HepG2 (cell line): ENCODE measurements at regions not wholly inside any gene's neighbourhood (a gene's known extent, or its start where the extent isn't known, plus 50 kb on each side); places are given as distances from the start of the nearest gene placed in this dataset.

ENCODE experiments used
- ATAC-seq: fragments of 200-7000 bp; cut with Tn5 transposase; 3 replicates; pipeline ENCODE4 v1.9.1; 2020; ENCODE audit warnings: mild to moderate bottlenecking, moderate library complexity
- BruUV-seq: library from RNA; stranded (reverse); fragments of 400-500 nt; replicated peaks from 2 replicates; lab custom pipeline; 2021; lab: Mats Ljungman, UMichigan
- CTCF ChIA-PET: fragments of 300-600 bp; formaldehyde crosslinking; extraction: SDS; loops from one replicate; lab custom pipeline; 2021; ENCODE audit warnings: low total read pairs, inconsistent platforms, low intra/inter-chr PET ratio; lab: Yijun Ruan, JAX
- POLR2A ChIA-PET: fragments of 350-600 bp; sonication (Branson Sonifier 250); formaldehyde crosslinking; loops from one replicate; lab custom pipeline; 2020; ENCODE audit warnings: antibody characterized with exemption, inconsistent platforms; lab: Yijun Ruan, JAX
- DNase-seq: peaks from one replicate; pipeline ENCODE4 v3.0.0-alpha.2; 2015; ENCODE audit warnings: low spot score
- FAIRE-seq: peaks from 3 replicates; lab custom pipeline; 2011; peaks lifted over from hg19 to GRCh38; lab: Jason Lieb, UNC
- H2AFZ ChIP-seq: one replicate; pipeline ENCODE4 v1.6.1; 2011; ENCODE audit warnings: low read length, inconsistent platforms
- H3K27ac ChIP-seq: fragments of 300-600 bp; 3 replicates; pipeline ENCODE4 v1.8.0; 2011; ENCODE audit warnings: mixed run types, mild to moderate bottlenecking, mixed read lengths, low read length, inconsistent platforms; ENCODE audit not compliant: insufficient read depth; ENCODE audit errors: extremely low read length
- H3K27me3 ChIP-seq, 2 experiments: fragments of 200-600 bp in 1 of 2; 2 replicates in 1 of 2; 3 replicates in 1 of 2; pipeline versions ENCODE4 v1.6.0 to v1.8.0; 2011; ENCODE audit warnings: low read length in 2 of 2, mild to moderate bottlenecking in 2 of 2, moderate library complexity in 2 of 2, inconsistent platforms in 1 of 2; ENCODE audit not compliant: insufficient read depth in 2 of 2, control insufficient read depth in 1 of 2
- H3K36me3 ChIP-seq, 2 experiments: fragments of 200-600 bp in 1 of 2; replicated peaks in 1 of 2; 2 replicates in 1 of 2; 3 replicates in 1 of 2; pipeline versions ENCODE4 v1.5.1 to v1.8.0; 2011; ENCODE audit warnings: low read length in 2 of 2, inconsistent platforms in 1 of 2; ENCODE audit not compliant: insufficient read depth in 2 of 2, control insufficient read depth in 1 of 2
- H3K4me1 ChIP-seq: 2 replicates; pipeline ENCODE4 v1.5.1; 2012; ENCODE audit warnings: low read length, inconsistent platforms; ENCODE audit not compliant: insufficient read depth
- H3K4me2 ChIP-seq: 2 replicates; pipeline ENCODE4 v1.6.0; 2011; ENCODE audit warnings: low read depth, low read length, inconsistent platforms
- H3K4me3 ChIP-seq, 3 experiments: fragments of 200-600 bp in 1 of 3; sonication (generic), shearing (Covaris generic) in 1 of 3; replicated peaks in 1 of 3; 2 replicates each; pipeline ENCODE4 v1.5.1; 2011 to 2016; ENCODE audit warnings: low read length in 3 of 3, inconsistent platforms in 2 of 3, low read depth in 2 of 3, mild to moderate bottlenecking in 2 of 3, control low read depth in 1 of 3, mixed read lengths in 1 of 3; ENCODE audit not compliant: insufficient read depth in 1 of 3
- H3K79me2 ChIP-seq: one replicate; pipeline ENCODE4 v1.6.1; 2011; ENCODE audit warnings: low read length, inconsistent platforms; ENCODE audit not compliant: insufficient read depth
- H3K9ac ChIP-seq: 2 replicates; pipeline ENCODE4 v1.6.0; 2011; ENCODE audit warnings: mild to moderate bottlenecking, low read depth, low read length, inconsistent platforms; ENCODE audit not compliant: insufficient read depth
- H3K9me3 ChIP-seq: 2 replicates; pipeline ENCODE4 v1.5.1; 2012; ENCODE audit warnings: mild to moderate bottlenecking, low read length
- H4K20me1 ChIP-seq: 2 replicates; pipeline ENCODE4 v1.6.0; 2011; ENCODE audit warnings: inconsistent platforms, mild to moderate bottlenecking, low read length, moderate library complexity; ENCODE audit not compliant: insufficient read depth
- KAT7 ChIP-seq: IDR thresholded peaks from 2 replicates; pipeline ENCODE4 v1.6.1; 2018; ENCODE audit warnings: borderline replicate concordance, missing compliant biosample characterization
- KDM2A ChIP-seq: sonication (generic); formaldehyde crosslinking; IDR thresholded peaks from 2 replicates; pipeline ENCODE4 v1.4.0; 2020; ENCODE audit warnings: low read depth, missing genetic modification reagents, borderline replicate concordance
- MIXL1 ChIP-seq: IDR thresholded peaks from 2 replicates; pipeline ENCODE4 v1.6.1; 2016
- SOX13 ChIP-seq, 3 experiments: fragments of 450-650 bp in 1 of 3; sonication (generic) in 1 of 3; formaldehyde crosslinking in 1 of 3; IDR thresholded peaks in 2 of 3; conservative IDR thresholded peaks in 1 of 3; 2 replicates each; pipeline versions ENCODE4 v1.5.0 to v1.6.1; 2016 to 2020; ENCODE audit warnings: antibody characterized with exemption in 1 of 3, mild to moderate bottlenecking in 1 of 3, missing compliant biosample characterization in 1 of 3, missing genetic modification reagents in 1 of 3, moderate library complexity in 1 of 3
- ZBTB3 ChIP-seq: sonication (generic); formaldehyde crosslinking; IDR thresholded peaks from 2 replicates; pipeline ENCODE4 v1.4.0; 2020; ENCODE audit warnings: low read depth, mild to moderate bottlenecking, moderate library complexity, missing genetic modification reagents, borderline replicate concordance
- ZBTB42 ChIP-seq: sonication (generic); formaldehyde crosslinking; IDR thresholded peaks from 2 replicates; pipeline ENCODE4 v1.5.0; 2020; ENCODE audit warnings: mild to moderate bottlenecking, missing genetic modification reagents
- ZBTB8A ChIP-seq: sonication (generic); formaldehyde crosslinking; IDR thresholded peaks from 2 replicates; pipeline ENCODE4 v1.4.0; 2020; ENCODE audit warnings: mild to moderate bottlenecking, low read depth, missing genetic modification reagents, borderline replicate concordance
- ZNF232 ChIP-seq: sonication (generic); formaldehyde crosslinking; IDR thresholded peaks from 2 replicates; pipeline ENCODE4 v1.4.0; 2020; ENCODE audit warnings: missing genetic modification reagents, borderline replicate concordance
- ZNF234 ChIP-seq: sonication (generic); formaldehyde crosslinking; conservative IDR thresholded peaks from 2 replicates; pipeline ENCODE4 v1.5.1; 2020; ENCODE audit warnings: mild to moderate bottlenecking, missing genetic modification reagents
- ZNF3 ChIP-seq: IDR thresholded peaks from 2 replicates; pipeline ENCODE4 v1.7.0; 2017; ENCODE audit warnings: inconsistent platforms
- ZNF777 ChIP-seq: sonication (generic); formaldehyde crosslinking; IDR thresholded peaks from 2 replicates; pipeline ENCODE4 v1.4.0; 2020; ENCODE audit warnings: missing genetic modification reagents
- ZNF780A ChIP-seq: sonication (generic); formaldehyde crosslinking; IDR thresholded peaks from 2 replicates; pipeline ENCODE4 v1.8.0; 2022; ENCODE audit warnings: mild to moderate bottlenecking, missing genetic modification reagents, moderate library complexity
- WGBS: methylation state at CpG from one replicate; pipeline ENCODE4 v1.1.6; 2017; ENCODE audit warnings: low lambda C conversion rate; 5-methylcytosine and 5-hydroxymethylcytosine counted together
- in situ Hi-C: cut with HindIII; loops from 2 replicates; pipeline ENCODE4 v1.10.0; 2017; ENCODE audit warnings: low pct_unique_long_range_greater_than_20kb; ENCODE audit not compliant: extremely low pct_ligation_motif_present
- intact Hi-C: fragments of 100-400 bp; cut with micrococcal nuclease; formaldehyde crosslinking; loops from one replicate; pipeline ENCODE4 v1.10.0; 2022; ENCODE audit not compliant: unreplicated experiment
- TF ChIP-seq, protein P1 (sequence below): sonication (generic); formaldehyde crosslinking; IDR thresholded peaks from 2 replicates; pipeline ENCODE4 v1.8.0; 2022; ENCODE audit warnings: mild to moderate bottlenecking, missing genetic modification reagents; ENCODE audit not compliant: insufficient replicate concordance
- TF ChIP-seq, protein P2 (sequence below): sonication (generic); formaldehyde crosslinking; IDR thresholded peaks from 2 replicates; pipeline ENCODE4 v1.4.0; 2020; ENCODE audit warnings: missing genetic modification reagents
- TF ChIP-seq, protein P3 (sequence below): sonication (generic); formaldehyde crosslinking; IDR thresholded peaks from 2 replicates; pipeline ENCODE4 v1.8.1; 2023; ENCODE audit warnings: mild to moderate bottlenecking, missing genetic modification reagents
- TF ChIP-seq, protein P4 (sequence below): sonication (generic); formaldehyde crosslinking; conservative IDR thresholded peaks from 2 replicates; pipeline ENCODE4 v1.8.0; 2022; ENCODE audit warnings: low read depth, missing genetic modification reagents
- TF ChIP-seq, protein P5 (sequence below): sonication (generic); formaldehyde crosslinking; IDR thresholded peaks from 2 replicates; pipeline ENCODE4 v1.5.0; 2020; ENCODE audit warnings: mild to moderate bottlenecking, low read depth, missing genetic modification reagents, borderline replicate concordance

DNA sequence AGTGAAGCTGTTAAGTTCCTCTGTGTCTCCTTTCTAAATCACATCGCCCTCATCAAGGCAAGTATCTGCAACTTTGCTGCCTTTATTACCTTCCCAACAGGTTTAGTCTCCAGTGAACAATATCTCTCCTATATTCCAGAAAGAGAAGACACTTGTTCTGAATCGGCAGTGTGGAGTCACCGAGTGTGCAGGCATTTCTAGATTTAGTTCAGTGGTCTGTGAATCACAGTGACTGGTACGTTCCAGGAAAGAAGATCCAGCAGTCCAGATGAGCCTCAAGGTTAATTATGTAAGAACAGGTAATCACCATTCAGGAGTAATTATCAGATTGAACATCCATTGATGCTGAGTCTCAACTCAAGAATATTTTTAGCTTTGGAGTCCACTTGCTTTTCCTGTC lies 497.0 kb downstream of the FOXO1 start:
- Histone ChIP-seq H4K20me1 (no peaks in the 10 kb centered on the region), H3K4me2 (no peak overlapping the region), H3K79me2 (no peaks in the 10 kb centered on the region), H3K27me3 (peaks cover 0 to 5% of the 10 kb centered on the region in 2 experiments; a peak in 2 of 5 replicates), H3K9ac (no peak overlapping the region), H3K4me1 (no peaks in the 10 kb centered on the region), H3K4me3 (no peak overlapping the region), H2AFZ (no peak overlapping the region), H3K36me3 (no peaks in the 10 kb centered on the region), H3K9me3 (no peaks in the 10 kb centered on the region), H3K27ac (no peak overlapping the region)
- 48% methylated on average over 4 of the region's 4 CpGs for WGBS
- ChIA-PET CTCF (no interaction called here), POLR2A (no interaction called here)
- BruUV-seq = no TSS peak
- no peak for FAIRE-seq
- ATAC-seq = no peak
- in situ Hi-C loops (no loop called here), intact Hi-C loops (no loop called here)
- no peak for DNase-seq
- no peak for TF ChIP-seq KAT7 (CRISPR knock-in tag)
- no peak for TF ChIP-seq ZNF234 (CRISPR knock-in tag)
- no peak for TF ChIP-seq ZNF232
- no peak for TF ChIP-seq ZNF777 (CRISPR knock-in tag)
- TF ChIP-seq, protein P1, sequence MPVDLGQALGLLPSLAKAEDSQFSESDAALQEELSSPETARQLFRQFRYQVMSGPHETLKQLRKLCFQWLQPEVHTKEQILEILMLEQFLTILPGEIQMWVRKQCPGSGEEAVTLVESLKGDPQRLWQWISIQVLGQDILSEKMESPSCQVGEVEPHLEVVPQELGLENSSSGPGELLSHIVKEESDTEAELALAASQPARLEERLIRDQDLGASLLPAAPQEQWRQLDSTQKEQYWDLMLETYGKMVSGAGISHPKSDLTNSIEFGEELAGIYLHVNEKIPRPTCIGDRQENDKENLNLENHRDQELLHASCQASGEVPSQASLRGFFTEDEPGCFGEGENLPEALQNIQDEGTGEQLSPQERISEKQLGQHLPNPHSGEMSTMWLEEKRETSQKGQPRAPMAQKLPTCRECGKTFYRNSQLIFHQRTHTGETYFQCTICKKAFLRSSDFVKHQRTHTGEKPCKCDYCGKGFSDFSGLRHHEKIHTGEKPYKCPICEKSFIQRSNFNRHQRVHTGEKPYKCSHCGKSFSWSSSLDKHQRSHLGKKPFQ = no peak
- TF ChIP-seq MIXL1 (CRISPR knock-in tag) = no peak
- TF ChIP-seq, protein P2, sequence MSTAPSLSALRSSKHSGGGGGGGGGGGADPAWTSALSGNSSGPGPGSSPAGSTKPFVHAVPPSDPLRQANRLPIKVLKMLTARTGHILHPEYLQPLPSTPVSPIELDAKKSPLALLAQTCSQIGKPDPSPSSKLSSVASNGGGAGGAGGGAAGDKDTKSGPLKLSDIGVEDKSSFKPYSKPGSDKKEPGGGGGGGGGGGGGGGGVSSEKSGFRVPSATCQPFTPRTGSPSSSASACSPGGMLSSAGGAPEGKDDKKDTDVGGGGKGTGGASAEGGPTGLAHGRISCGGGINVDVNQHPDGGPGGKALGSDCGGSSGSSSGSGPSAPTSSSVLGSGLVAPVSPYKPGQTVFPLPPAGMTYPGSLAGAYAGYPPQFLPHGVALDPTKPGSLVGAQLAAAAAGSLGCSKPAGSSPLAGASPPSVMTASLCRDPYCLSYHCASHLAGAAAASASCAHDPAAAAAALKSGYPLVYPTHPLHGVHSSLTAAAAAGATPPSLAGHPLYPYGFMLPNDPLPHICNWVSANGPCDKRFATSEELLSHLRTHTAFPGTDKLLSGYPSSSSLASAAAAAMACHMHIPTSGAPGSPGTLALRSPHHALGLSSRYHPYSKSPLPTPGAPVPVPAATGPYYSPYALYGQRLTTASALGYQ (CRISPR knock-in tag) = no peak
- TF ChIP-seq, protein P3, sequence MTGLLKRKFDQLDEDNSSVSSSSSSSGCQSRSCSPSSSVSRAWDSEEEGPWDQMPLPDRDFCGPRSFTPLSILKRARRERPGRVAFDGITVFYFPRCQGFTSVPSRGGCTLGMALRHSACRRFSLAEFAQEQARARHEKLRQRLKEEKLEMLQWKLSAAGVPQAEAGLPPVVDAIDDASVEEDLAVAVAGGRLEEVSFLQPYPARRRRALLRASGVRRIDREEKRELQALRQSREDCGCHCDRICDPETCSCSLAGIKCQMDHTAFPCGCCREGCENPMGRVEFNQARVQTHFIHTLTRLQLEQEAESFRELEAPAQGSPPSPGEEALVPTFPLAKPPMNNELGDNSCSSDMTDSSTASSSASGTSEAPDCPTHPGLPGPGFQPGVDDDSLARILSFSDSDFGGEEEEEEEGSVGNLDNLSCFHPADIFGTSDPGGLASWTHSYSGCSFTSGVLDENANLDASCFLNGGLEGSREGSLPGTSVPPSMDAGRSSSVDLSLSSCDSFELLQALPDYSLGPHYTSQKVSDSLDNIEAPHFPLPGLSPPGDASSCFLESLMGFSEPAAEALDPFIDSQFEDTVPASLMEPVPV (CRISPR knock-in tag) = no peak
- TF ChIP-seq KDM2A (CRISPR knock-in tag) = no peak
- TF ChIP-seq ZNF3 (CRISPR knock-in tag) = no peak
- TF ChIP-seq ZNF780A (CRISPR knock-in tag) = no peak
- TF ChIP-seq, protein P4, sequence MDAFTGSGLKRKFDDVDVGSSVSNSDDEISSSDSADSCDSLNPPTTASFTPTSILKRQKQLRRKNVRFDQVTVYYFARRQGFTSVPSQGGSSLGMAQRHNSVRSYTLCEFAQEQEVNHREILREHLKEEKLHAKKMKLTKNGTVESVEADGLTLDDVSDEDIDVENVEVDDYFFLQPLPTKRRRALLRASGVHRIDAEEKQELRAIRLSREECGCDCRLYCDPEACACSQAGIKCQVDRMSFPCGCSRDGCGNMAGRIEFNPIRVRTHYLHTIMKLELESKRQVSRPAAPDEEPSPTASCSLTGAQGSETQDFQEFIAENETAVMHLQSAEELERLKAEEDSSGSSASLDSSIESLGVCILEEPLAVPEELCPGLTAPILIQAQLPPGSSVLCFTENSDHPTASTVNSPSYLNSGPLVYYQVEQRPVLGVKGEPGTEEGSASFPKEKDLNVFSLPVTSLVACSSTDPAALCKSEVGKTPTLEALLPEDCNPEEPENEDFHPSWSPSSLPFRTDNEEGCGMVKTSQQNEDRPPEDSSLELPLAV (CRISPR knock-in tag) = no peak
- no peak for TF ChIP-seq ZBTB42 (CRISPR knock-in tag)
- no peak for TF ChIP-seq ZBTB8A (CRISPR knock-in tag)
- TF ChIP-seq, protein P5, sequence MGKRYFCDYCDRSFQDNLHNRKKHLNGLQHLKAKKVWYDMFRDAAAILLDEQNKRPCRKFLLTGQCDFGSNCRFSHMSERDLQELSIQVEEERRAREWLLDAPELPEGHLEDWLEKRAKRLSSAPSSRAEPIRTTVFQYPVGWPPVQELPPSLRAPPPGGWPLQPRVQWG (CRISPR knock-in tag) = no peak
- TF ChIP-seq SOX13 (IDR thresholded peaks at IDR 0.05) = no peak
- no peak for TF ChIP-seq SOX13 (CRISPR knock-in tag; conservative IDR thresholded peaks at IDR 0.05 in 1 of 2, IDR thresholded peaks at IDR 0.05 in 1 of 2)
- TF ChIP-seq ZBTB3 (CRISPR knock-in tag) = no peak
